B cell (primary cell): ENCODE measurements at regions not wholly inside any gene's neighbourhood (a gene's known extent, or its start where the extent isn't known, plus 50 kb on each side); places are given as distances from the start of the nearest gene placed in this dataset.

Experiments used
- EZH2 ChIP-seq: IDR thresholded peaks from 2 replicates; pipeline ENCODE4 v1.6.1; 2012; ENCODE audit warnings: borderline replicate concordance, low read depth, mild to moderate bottlenecking, moderate library complexity, low read length; ENCODE audit not compliant: insufficient read depth, poor library complexity, severe bottlenecking
- TF ChIP-seq, protein P1 (sequence below): fragments of 200-600 bp; IDR thresholded peaks from one replicate; pipeline ENCODE4 v1.8.0; 2022; ENCODE audit warnings: antibody characterized with exemption, mild to moderate bottlenecking

- TF ChIP-seq, protein P1, sequence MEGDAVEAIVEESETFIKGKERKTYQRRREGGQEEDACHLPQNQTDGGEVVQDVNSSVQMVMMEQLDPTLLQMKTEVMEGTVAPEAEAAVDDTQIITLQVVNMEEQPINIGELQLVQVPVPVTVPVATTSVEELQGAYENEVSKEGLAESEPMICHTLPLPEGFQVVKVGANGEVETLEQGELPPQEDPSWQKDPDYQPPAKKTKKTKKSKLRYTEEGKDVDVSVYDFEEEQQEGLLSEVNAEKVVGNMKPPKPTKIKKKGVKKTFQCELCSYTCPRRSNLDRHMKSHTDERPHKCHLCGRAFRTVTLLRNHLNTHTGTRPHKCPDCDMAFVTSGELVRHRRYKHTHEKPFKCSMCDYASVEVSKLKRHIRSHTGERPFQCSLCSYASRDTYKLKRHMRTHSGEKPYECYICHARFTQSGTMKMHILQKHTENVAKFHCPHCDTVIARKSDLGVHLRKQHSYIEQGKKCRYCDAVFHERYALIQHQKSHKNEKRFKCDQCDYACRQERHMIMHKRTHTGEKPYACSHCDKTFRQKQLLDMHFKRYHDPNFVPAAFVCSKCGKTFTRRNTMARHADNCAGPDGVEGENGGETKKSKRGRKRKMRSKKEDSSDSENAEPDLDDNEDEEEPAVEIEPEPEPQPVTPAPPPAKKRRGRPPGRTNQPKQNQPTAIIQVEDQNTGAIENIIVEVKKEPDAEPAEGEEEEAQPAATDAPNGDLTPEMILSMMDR = no peak
- TF ChIP-seq EZH2 = no peak
These were observed 289.2 kb upstream of the HDAC4 start for GRCh38 chr2:239689985-239690384.
